Fibroblast of skin of scalp (primary cell): ENCODE measurements at regions not wholly inside any gene's neighbourhood (a gene's known extent, or its start where the extent isn't known, plus 50 kb on each side); places are given as distances from the start of the nearest gene placed in this dataset.
A peak's percentile ranks its signal among the peaks of the same experiment; 100 is the strongest.
"Not testable (repeated sequence)": the region's sequence is repeated elsewhere in the genome, so short reads cannot be mapped to it uniquely, and the experiment has no call there.

Experiments
- DNase-seq: peaks from one replicate; pipeline ENCODE4 v3.0.0-alpha.2; 2013

DNA sequence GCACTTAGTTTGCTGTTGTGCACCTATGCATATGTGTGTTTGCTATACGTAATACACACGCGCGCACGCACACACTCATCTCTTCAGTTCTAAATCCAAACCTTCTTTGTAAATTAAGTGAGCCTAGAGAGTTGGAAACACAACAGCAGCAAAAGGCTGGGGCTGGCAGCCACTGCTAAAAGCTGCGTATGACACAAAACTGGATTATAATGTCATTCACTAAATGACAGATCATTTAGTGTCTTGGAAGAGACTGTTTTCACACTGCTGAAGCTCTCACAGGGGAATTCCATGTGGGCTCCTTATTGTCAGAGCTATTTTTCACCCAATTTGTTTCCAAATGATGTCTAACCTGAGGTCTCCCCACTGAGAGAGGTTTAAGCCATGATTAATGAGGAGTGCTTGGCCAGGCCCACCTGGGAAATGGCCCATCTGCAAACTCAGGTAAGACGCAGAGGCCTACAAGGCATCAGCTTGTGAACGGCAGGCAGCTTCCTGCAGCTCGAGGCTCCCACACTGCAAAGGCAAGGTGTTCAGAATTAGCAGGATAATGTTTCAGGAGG lies 94.2 kb downstream of the OLIG3 start:
- DNase-seq: no peak

DNA sequence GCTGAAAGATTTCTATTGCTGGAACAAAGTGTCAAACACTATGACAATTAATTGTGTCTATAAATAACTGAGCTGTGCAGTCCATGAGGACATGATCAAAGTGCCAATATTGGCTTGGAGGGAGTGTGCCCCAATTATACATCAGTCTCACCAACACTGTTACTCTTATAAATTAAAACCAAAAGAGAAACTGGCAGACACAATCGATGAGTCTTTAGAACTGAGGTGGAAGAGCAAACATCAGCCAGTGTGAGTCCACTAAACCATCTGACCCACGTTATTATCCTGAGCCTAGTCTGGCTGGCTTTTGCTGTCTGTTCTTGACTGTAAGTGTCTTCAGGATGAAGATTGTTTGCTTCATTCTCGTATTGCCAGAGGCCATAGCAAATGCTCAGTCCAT lies 98.9 kb downstream of the OLIG3 start:
- DNase-seq: no peak

DNA sequence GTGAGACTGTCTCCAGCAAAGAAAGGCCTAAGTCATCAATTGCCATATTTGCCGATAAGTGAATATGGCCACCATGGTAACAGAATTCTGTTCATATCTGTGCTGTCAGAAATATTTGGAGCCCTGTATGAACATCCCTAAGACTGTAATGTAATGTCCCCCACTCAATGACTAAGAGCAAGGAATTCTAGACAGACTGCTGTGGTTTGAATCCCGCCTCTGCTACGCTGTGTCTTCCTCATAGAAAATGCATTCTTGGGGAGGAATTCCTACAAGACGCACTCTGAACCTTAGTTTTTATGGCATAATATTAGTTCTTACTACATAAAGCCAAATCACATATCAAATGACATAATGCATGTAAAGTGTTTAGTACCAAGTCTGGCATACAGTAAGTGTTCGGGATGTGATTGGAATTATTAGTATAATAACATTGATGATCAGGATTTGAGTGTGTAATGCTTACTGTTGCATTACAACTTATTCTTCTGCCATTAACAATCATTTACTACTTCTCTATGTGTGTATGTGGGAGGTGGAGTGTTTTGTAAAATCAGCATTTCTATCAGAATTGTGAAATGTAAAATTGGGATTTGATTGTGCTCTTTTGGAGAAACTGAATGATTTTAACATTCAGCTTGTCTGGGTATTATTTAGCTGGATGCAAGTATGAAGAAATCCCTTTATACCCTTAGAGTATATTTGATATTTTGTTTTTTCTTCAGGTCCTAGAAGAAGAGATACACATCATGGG lies 103.0 kb downstream of the OLIG3 start:
- DNase-seq: peak; percentile 4

DNA sequence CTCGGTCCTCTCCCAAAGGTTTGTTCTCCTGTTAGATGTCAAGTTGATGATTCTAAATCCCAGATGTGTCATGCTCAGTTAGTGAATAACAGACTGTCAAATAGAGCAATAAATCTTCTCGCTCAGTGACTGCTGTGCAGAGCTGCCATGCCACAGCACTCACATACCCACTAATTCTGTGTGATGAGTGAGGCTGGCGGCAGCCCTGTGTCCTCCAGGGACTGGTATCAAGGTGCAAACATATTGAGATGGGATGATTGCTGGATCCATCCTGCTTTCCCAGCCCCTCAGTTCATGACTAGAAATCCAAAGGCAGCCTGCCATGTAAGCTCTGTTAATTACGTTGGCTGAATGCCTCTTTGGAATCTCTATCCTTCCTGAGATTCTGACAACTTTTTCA lies 103.9 kb downstream of the OLIG3 start:
- DNase-seq: no peak

DNA sequence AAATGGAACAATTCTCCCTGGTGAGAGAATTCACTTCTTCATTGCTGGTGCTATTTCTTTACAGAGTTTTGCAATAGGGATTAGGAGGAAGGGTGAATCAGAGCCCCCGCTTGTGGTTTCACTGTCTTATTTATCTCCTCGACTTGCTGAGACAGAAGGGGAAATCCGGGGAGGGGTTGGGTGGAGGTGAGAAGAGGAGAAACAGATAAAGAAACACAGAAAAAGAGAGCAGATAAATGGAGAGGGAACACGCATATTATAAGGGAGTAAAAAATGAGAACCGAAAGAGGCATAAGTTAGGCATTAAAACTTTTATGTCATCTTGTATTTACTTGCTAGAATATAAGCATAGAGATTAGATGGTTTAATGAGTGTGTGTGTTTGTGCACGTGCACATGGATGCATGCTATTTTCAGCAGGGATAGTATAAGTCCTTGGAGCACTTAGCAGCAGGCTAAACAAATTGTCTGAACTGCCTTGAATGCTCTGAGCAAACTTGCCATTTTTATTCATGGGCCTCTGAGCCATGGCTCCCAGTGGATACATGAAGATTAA lies 105.0 kb downstream of the OLIG3 start:
- no peak for DNase-seq

DNA sequence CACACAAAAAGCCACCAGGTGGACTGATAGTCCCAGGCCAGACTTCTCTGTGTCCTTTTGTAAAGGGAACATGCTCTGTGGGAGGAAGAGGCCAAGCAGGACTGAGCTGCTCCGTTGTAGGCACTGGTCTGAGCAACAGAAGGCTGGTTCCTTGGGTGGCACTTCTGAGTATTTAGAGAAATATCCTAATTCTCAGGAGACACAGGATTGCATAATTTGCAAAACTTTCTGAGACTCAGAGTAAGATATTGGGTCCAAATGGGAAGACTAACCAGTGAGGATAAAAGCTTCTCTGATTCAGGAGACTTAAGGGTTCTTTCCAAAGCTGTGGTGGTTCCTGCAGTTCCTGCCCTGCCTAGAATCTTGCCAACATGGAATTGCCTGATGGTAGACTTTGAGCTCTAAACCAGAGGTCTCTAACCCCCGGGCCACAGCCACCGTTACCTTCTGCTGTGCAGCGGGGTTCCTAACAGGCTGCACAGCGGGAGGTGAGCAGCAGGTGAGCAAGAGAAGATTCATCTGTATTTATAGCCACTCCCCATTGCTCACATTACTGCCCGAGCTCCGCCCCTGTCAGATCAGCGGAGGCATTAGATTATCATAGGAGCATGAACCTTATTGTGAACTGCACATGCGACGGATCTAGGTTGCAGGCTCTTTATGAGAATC lies 107.0 kb downstream of the OLIG3 start:
- DNase-seq: no peak

DNA sequence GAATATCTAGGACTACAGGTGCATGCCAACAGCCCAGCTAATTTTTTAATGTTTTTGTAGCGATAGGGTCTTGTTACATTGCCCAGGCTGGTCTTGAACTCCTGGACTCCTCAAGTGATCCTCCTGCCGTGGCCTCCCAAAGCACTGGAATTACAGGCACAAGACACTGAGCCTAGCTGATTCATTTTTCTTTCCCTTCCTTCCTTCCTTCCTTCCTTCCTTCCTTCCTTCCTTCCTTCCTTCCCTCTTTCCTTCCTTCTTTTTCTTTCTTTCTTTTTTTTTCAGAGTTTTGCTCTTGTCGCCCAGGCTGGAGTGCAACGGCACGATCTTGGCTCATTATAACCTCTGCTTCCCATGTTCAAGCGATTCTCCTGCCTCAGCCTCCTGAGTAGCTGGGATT lies 110.9 kb downstream of the OLIG3 start:
- DNase-seq: not testable (repeated sequence)

DNA sequence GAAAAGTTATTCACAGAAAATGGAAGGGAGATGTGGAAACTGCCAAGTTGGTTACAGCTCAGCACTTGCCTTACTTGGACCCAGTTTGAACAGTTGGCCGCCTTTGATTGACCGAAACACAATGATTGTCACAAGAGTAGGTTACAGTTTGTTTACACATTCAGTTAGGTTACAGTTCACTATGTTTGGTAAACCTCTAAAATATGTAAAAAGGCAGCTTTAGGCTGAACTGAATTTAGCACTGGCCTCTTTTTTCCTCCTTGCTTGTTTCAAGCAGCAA lies 116.2 kb downstream of the OLIG3 start:
- no peak for DNase-seq

DNA sequence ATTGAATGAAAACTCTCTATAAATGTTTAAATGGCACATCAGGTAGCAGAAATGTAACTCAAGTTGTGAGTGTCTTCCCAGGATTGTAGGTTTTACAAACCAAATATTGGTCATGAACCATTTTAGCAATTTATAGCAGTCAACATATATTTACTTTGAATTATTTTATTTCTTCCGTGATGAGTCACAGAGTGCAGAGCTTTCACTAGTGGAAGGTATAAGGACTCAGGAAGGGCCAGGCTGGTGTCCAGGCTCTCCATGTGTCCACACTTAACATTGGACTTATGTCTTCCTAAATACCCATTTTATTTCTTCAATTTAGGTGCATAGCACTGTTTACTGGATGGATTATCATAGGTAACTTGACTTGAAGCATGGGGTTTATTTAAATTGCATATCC lies 120.9 kb downstream of the OLIG3 start:
- no peak for DNase-seq

DNA sequence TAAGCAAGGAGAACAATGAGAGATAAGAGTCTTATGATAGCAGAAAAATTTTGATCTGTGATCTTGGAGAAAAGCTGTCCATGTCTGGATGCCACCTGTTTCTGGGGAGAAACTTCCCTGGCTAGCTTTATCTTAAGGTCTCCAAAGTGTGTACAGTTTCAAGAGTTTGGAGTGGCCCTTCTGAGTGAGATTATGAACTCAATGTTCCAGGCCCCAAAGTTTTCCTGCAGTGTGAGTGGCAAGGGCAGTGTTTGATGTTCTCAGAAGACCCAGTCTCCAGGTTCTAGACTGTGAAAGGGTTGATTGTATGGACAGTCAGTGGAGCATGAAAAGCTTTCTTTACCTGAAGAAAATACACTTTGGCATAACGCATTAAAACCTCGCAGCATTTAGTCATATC lies 121.7 kb downstream of the OLIG3 start:
- no peak for DNase-seq

DNA sequence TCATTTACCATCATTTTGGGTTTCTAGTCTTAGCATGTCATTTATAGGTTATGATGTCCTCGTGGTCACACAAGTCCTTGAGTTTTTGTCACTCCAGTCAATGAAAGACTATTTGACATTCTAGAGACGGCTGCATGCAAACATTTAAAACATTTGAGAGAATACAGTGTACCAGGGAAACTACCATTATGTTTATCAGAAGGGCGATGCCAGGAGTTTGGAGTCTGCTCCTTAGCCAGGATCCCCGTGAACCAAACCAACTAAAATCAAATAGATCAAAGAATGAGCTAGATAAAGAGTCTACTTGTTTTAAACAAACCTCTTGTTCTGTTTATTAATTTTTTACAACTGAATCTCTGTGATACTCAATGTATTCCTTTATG lies 122.6 kb downstream of the OLIG3 start:
- no peak for DNase-seq

DNA sequence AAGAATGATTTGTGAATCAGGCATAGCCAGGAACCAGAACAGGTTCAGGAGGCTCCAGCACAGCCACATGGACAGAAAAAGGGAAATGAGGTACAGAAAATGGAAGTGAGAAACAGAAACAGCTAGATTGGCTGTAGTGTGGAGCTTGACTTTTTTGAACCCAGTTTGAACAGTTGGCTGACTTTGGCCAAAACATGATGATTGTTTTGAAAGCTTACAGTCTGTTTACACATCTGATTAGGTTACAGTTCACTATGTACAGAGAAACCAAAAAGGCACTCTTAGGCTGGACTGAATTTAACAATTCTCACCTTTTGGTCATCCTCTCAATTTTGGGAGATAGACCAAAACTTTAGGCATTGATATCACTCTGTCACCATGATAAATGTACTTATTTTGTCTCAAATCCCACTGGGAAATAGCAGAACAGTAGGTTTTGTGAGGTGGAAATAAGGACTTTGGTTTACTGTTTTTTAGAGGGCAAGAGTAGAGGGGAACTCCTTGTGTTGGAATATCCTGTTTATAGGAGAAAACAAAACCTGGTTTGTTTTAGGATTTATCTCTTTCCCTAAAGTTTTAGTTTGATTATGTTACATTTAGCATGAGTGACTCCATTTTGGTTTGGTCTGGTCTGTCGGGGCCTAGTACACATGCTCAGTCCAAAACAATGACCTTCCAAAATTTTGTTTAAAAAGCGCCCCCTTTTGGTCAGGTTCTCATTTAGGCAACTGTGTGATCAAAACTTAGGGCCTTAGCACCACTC lies 123.1 kb downstream of the OLIG3 start:
- DNase-seq: no peak

DNA sequence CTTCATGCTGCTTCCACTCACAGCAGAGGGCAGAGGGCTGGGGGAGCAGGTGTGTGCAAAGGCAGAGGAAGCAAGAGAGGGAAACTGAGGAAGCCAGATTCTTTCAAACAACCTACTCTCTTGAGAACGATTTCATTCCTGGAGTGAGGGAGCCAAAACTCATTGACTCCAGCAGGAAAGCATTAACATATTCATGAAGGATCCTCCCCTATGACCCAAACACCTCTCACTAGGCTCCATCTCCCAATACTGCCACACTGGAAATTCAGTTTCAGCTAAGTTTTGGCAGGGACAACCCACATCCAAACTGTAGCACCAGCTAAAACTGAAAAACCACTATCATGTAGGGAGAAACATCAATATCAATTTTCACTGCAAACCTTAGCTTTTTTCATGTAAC lies 125.1 kb downstream of the OLIG3 start:
- no peak for DNase-seq

DNA sequence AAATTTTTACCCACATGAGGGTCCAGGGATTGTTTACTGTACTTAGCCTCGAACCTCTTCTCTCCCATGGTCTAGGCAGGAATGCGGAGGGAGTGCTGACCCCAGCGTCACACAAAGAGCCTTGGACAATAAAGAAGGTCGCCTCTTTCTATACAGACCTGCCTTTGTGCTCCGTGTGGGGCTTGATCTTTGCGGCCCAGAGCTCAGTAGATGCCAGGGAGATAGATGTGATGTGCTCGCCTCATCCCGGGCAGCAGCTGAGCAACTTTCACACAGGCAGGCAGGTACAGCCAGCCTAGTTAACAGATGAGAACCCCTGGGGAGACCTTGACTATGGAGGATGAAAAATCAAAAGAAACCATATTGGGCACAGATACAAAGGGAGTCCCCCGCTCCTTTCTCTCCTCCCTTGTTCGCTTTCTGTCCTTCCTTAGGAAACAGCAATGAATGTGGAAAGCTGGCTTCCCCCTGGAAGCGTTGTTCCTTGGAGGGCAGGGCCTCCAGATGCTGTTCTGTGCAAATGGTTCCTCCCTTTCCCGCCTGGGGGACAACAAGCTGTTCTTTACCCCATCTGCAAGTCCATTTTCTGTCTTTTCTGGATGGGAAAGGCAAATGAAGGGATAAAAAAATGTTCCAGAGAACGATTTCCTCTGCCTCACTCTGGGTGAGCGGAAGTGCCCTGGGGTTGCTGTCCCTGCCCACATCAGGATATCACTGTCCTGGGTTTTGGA lies 128.3 kb downstream of the OLIG3 start:
- no peak for DNase-seq

DNA sequence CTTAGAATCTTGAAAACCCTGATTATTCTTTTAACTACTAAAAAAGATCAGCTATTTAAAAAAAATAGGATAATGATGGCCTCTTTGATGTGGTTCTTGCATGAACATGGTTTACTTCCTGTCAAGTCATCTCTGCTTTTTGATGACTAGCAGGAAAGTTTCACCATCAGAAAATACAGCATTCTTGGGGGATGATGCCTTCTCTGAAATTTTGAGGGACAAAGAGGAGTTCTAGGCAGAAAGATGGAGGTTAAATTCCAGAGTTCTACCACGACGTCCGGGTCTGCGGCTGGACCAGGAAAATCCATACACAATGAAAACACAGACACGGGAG lies 130.4 kb downstream of the OLIG3 start:
- peak; percentile 9 for DNase-seq

DNA sequence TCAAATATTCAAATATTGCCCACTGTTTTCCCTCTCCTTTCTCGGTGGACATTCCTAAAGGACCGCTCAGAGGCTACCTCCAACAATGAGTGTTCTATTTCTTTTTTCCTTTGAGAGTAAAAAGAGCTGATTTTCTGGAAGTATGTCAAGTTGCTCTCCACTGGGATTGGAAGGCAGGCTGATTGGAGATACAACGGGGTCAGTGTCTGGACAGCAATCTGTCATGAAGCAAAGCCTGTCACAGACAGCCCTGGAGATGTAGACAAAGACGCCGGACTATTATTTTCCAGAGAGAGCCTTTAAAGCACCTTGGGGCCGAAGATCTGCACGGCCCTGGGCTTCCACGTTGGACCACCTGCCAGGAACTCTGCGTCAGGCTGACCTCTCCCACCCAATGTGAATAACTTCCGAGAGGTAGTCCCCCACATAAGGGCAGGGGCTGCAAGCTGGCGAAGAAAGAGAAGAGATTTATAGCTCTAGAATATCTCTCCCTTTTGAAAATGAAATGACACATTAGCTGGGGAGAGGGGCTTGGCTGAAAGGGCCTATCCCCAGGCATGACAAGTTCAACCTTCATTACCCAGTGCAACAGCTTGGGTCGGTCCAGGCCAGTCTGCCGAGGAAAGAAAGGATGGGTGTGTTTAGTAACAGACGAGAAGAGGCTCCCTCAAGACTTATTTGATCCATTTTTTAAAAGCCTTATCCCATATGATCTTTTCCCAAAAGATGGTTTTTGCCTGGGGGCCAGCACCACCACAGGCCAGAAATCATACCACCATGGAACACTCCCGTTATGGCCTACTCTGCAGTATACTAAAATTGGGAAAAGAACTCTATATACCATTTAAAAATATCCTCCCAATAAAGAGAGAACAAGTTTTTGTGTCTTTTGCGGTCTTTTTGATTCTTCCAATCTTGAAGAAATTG lies 131.1 kb downstream of the OLIG3 start:
- no peak for DNase-seq

DNA sequence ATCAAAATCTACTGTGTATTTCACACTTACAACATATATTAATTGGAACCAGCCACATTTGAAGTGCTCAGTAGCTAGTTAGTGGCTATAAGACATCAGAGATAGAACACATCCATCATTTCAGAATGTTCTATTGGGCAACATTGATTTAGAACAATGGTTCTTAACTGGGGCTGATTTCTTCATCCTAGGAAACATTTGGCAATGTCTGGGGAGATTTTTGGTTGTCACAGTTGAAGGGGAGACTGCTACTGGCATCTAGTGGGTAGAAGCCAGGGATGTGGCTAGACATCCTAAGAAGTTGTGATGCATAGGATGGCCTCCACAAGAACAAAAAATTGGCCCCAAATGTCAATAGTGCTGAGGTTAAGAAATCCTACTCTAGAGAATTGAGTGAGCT lies 132.5 kb downstream of the OLIG3 start:
- DNase-seq: no peak

DNA sequence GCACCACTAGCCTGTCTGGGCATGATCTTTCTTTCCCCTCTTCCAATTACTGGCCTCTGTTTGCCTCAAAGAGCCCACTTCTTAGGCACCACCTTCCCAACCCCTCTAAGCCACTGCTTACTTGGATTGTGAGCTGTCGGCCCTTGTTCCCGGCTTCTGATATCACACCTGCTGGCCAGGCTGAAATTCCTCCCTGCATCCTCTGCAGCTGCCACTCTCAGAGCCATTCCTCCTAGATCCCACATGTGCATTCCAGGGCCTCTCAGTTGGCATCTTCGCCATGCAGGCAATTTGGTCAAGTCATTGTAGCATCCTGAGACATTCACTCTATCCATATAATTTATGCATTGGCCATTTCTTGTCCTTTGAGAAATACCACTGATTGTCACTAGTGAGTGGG lies 135.9 kb downstream of the OLIG3 start:
- no peak for DNase-seq

DNA sequence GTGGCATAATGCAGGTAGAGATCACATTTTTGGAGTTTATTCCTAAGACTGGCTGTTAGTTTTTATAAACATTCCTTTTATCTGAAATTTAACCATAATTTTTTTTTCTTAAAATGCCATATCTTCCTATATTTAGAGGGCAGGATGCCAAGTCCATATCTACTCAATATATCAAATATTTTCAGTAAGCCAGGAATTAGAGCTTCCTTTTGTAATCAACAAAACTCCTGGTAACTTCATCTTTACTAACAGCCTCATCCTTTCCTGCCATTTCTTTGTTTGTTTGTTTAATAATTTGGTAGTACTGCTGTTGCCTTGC lies 136.3 kb downstream of the OLIG3 start:
- no peak for DNase-seq

DNA sequence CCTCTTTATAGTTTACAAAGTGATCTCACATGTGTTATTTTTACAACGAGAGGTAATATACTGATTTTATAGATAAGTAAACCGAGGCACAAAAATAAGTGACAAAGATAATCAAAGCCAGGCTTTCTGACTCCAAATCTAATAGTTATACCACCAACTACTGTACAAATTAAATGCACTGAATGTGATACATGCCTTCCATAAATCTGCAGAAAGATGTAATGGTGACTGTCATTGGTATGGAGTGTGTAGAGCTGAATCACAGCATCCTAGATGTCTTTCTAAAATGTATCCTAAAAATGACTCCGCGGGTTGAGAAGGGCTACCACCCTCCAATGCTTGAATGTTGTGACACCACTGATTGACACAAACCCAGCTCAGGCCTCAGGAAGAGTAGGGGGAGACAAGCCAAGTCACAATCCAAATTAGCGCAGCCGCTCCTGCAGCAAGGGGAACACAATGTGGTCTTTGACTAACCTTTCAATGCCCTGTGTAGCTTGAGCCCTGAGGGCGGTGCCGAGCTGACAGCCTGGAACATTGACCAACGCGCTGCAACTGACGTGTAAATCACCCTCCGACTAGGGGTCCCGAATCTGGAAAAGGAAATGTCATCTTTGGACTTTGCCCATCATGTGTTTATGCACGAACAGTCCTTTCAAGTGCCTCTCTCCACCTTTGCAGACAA lies 136.8 kb downstream of the OLIG3 start:
- DNase-seq: no peak

DNA sequence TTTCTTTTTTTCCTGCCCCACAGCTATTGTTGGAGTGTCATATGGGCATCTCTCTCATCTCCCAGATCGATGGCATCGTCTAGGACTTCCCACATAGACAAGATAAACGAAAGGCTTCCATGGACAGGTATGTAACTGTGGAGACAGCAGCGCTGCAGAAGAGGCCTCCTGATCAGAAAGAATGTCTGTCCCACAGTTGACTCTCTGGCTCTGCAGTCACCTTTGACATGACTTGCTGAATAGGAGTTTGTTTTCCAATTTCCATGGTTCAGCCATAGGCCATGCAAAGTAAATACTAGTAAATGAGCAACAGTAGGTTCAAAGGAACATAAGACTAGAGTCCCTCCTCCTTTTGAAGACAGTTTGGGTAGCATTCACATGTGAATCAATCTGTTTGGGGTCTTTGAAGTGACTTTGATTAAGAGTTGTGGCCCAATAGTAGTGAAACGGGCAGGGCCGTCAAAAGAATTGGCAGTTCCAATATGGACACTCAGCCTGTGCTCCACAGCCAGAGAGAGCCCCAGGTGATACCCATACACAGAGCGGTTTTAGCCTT lies 134.7 kb upstream of the IFNGR1 start:
- no peak for DNase-seq
